H1 (cell line): ENCODE measurements at regions not wholly inside any gene's neighbourhood (a gene's known extent, or its start where the extent isn't known, plus 50 kb on each side); places are given as distances from the start of the nearest gene placed in this dataset.

ENCODE experiments used
- CTCF ChIA-PET: fragments of 300-600 bp; sonication (Branson Sonifier 250); formaldehyde crosslinking; loops from one replicate; lab custom pipeline; 2021; ENCODE audit not compliant: partially characterized antibody; lab: Charles Lee
- POLR2A ChIA-PET: fragments of 300-600 bp; sonication (Branson Sonifier 250); formaldehyde crosslinking; loops from one replicate; lab custom pipeline; 2021; ENCODE audit warnings: inconsistent platforms; ENCODE audit not compliant: partially characterized antibody; lab: Charles Lee
- DNase-seq, 2 experiments: peaks; one replicate each; pipeline versions ENCODE4 v3.0.0 to v3.0.0-alpha.2; 2010 to 2022; ENCODE audit warnings: low spot score in 2 of 2, low read depth in 1 of 2, mixed read lengths in 1 of 2
- FAIRE-seq: peaks from 2 replicates; lab custom pipeline; 2011; peaks lifted over from hg19 to GRCh38; lab: Jason Lieb, UNC
- H2AFZ ChIP-seq: 2 replicates; pipeline ENCODE4 v1.8.1; 2012; ENCODE audit warnings: low read length, inconsistent platforms
- H2AK5ac ChIP-seq: 2 replicates; pipeline ENCODE4 v1.6.1; 2013; ENCODE audit warnings: low read depth, low read length
- H2BK120ac ChIP-seq: replicated peaks from 2 replicates; pipeline ENCODE3; 2013; ENCODE audit warnings: low read depth, low read length, inconsistent platforms
- H2BK12ac ChIP-seq: 2 replicates; pipeline ENCODE4 v1.6.1; 2013; ENCODE audit warnings: low read depth, low read length
- H2BK15ac ChIP-seq: 2 replicates; pipeline ENCODE4 v1.6.1; 2013; ENCODE audit warnings: low read length
- H2BK20ac ChIP-seq: 2 replicates; pipeline ENCODE4 v1.6.1; 2013; ENCODE audit warnings: low read length
- H2BK5ac ChIP-seq: 2 replicates; pipeline ENCODE4 v1.6.1; 2013; ENCODE audit warnings: low read depth, low read length
- H3K14ac ChIP-seq: 2 replicates; pipeline ENCODE4 v1.6.1; 2013; ENCODE audit warnings: inconsistent platforms; ENCODE audit not compliant: insufficient read length
- H3K18ac ChIP-seq: 2 replicates; pipeline ENCODE4 v1.6.1; 2013; ENCODE audit warnings: low read length; ENCODE audit errors: extremely low read depth
- H3K23ac ChIP-seq: 2 replicates; pipeline ENCODE4 v1.6.1; 2013; ENCODE audit warnings: inconsistent platforms; ENCODE audit not compliant: insufficient read length
- H3K23me2 ChIP-seq: 2 replicates; pipeline ENCODE4 v1.6.1; 2013; ENCODE audit warnings: low read depth, low read length
- H3K27ac ChIP-seq: 2 replicates; pipeline ENCODE4 v1.6.1; 2011; ENCODE audit warnings: low read depth, low read length, inconsistent platforms
- H3K27me3 ChIP-seq, 4 experiments: replicated peaks in 1 of 4; 1 replicate in 1 of 4; 2 replicates in 3 of 4; pipeline versions ENCODE4 v1.6.1 to v1.8.1; 2011 to 2013; ENCODE audit warnings: low read length in 3 of 4, mild to moderate bottlenecking in 3 of 4, inconsistent platforms in 2 of 4, mixed read lengths in 2 of 4, moderate library complexity in 1 of 4; ENCODE audit not compliant: control insufficient read depth in 3 of 4, insufficient read depth in 3 of 4; ENCODE audit errors: extremely low read depth in 1 of 4
- H3K36me3 ChIP-seq, 4 experiments: 2 replicates each; pipeline versions ENCODE4 v1.6.1 to v1.8.1; 2011 to 2013; ENCODE audit warnings: mild to moderate bottlenecking in 4 of 4, low read length in 3 of 4, moderate library complexity in 2 of 4, control low read depth in 1 of 4, inconsistent platforms in 1 of 4; ENCODE audit not compliant: insufficient read depth in 4 of 4, control insufficient read depth in 2 of 4
- H3K4ac ChIP-seq: replicated peaks from 2 replicates; pipeline ENCODE3; 2013; ENCODE audit warnings: low read length, low read depth, mixed read lengths, inconsistent platforms; ENCODE audit not compliant: insufficient read length
- H3K4me1 ChIP-seq, 4 experiments: replicated peaks in 1 of 4; 1 replicate in 1 of 4; 2 replicates in 3 of 4; pipeline versions ENCODE4 v1.6.1 to v1.8.1; 2011 to 2013; ENCODE audit warnings: low read length in 3 of 4, inconsistent platforms in 2 of 4, mixed read lengths in 1 of 4; ENCODE audit not compliant: insufficient read depth in 4 of 4, control insufficient read depth in 3 of 4
- H3K4me2 ChIP-seq, 2 experiments: 2 replicates each; pipeline versions ENCODE4 v1.6.1 to v1.8.1; 2011 to 2013; ENCODE audit warnings: low read depth in 2 of 2, low read length in 2 of 2, control low read depth in 1 of 2, inconsistent platforms in 1 of 2, mild to moderate bottlenecking in 1 of 2; ENCODE audit not compliant: insufficient read depth in 1 of 2
- H3K4me3 ChIP-seq, 4 experiments: fragments of 200-600, 300-600 bp in 1 of 4; sonication (generic), shearing (Covaris generic), sonication (Bioruptor Twin) in 1 of 4; 2 replicates each; pipeline versions ENCODE4 v1.5.1 to v1.8.1; 2011 to 2016; ENCODE audit warnings: low read length in 4 of 4, low read depth in 3 of 4, control low read depth in 2 of 4, inconsistent platforms in 2 of 4, mild to moderate bottlenecking in 2 of 4, mixed read lengths in 1 of 4, moderate library complexity in 1 of 4; ENCODE audit not compliant: insufficient read depth in 2 of 4; ENCODE audit errors: extremely low read depth in 1 of 4
- H3K56ac ChIP-seq: replicated peaks from 2 replicates; pipeline ENCODE3; 2013; ENCODE audit warnings: low read depth, mild to moderate bottlenecking, mixed read lengths, low read length, inconsistent platforms; ENCODE audit not compliant: insufficient read length
- H3K79me1 ChIP-seq: 2 replicates; pipeline ENCODE4 v1.6.1; 2013; ENCODE audit warnings: low read depth, low read length, control low read depth
- H3K79me2 ChIP-seq, 2 experiments: 2 replicates each; pipeline versions ENCODE4 v1.6.1 to v1.8.1; 2012 to 2013; ENCODE audit warnings: low read length in 2 of 2, mild to moderate bottlenecking in 2 of 2, inconsistent platforms in 1 of 2; ENCODE audit not compliant: insufficient read depth in 2 of 2, control insufficient read depth in 1 of 2
- H3K9ac ChIP-seq, 4 experiments: replicated peaks in 1 of 4; 1 replicate in 1 of 4; 2 replicates in 3 of 4; pipeline versions ENCODE4 v1.6.1 to v1.8.1; 2011 to 2013; ENCODE audit warnings: low read depth in 3 of 4, low read length in 3 of 4, control low read depth in 2 of 4, mild to moderate bottlenecking in 2 of 4, moderate library complexity in 2 of 4, inconsistent platforms in 1 of 4; ENCODE audit errors: extremely low read depth in 1 of 4
- H3K9me3 ChIP-seq, 2 experiments: 2 replicates each; pipeline versions ENCODE4 v1.6.1 to v1.8.1; 2012 to 2013; ENCODE audit warnings: mild to moderate bottlenecking in 2 of 2, moderate library complexity in 2 of 2, control low read depth in 1 of 2, inconsistent platforms in 1 of 2, low read depth in 1 of 2, low read length in 1 of 2, mixed read lengths in 1 of 2; ENCODE audit not compliant: insufficient read depth in 2 of 2
- H4K20me1 ChIP-seq, 2 experiments: replicated peaks in 1 of 2; 2 replicates each; pipeline versions ENCODE3 to v1.8.1; 2011 to 2013; ENCODE audit warnings: inconsistent platforms in 2 of 2, low read length in 2 of 2, mild to moderate bottlenecking in 1 of 2; ENCODE audit not compliant: insufficient read depth in 2 of 2, control insufficient read depth in 1 of 2
- H4K5ac ChIP-seq: 2 replicates; pipeline ENCODE4 v1.6.1; 2013; ENCODE audit warnings: low read length, low read depth, mixed read lengths, inconsistent platforms; ENCODE audit not compliant: insufficient read length
- H4K8ac ChIP-seq: 2 replicates; pipeline ENCODE4 v1.8.0; 2013; ENCODE audit warnings: mild to moderate bottlenecking, moderate library complexity, low read length, inconsistent platforms; ENCODE audit not compliant: insufficient read depth; ENCODE audit errors: extremely low read depth
- H4K91ac ChIP-seq: replicated peaks from 2 replicates; pipeline ENCODE3; 2013; ENCODE audit warnings: low read length, mixed read lengths, inconsistent platforms; ENCODE audit not compliant: insufficient read length
- ASH2L ChIP-seq: fragments of 200-600, 300-600 bp; sonication (generic); IDR thresholded peaks from one replicate; pipeline ENCODE4 v1.7.1; 2017; ENCODE audit warnings: low read length
- CHD1 ChIP-seq: IDR thresholded peaks from 2 replicates; pipeline ENCODE4 v1.6.1; 2012; ENCODE audit warnings: low read depth, low read length, improper control_type of control experiment
- GABPA ChIP-seq: IDR thresholded peaks from 2 replicates; pipeline ENCODE4 v1.6.1; 2011; ENCODE audit warnings: mild to moderate bottlenecking, low read length, moderate library complexity, borderline replicate concordance; ENCODE audit not compliant: insufficient read depth
- GTF2F1 ChIP-seq: IDR thresholded peaks from 2 replicates; pipeline ENCODE4 v1.6.1; 2012; ENCODE audit warnings: low read depth, low read length, improper control_type of control experiment, borderline replicate concordance
- HDAC2 ChIP-seq, 2 experiments: fragments of 300-600 bp in 1 of 2; sonication (generic) in 1 of 2; IDR thresholded peaks; 2 replicates each; pipeline ENCODE4 v1.6.1; 2011 to 2012; ENCODE audit warnings: low read depth in 2 of 2, low read length in 2 of 2, mild to moderate bottlenecking in 2 of 2, moderate library complexity in 2 of 2, borderline replicate concordance in 1 of 2, inconsistent platforms in 1 of 2
- HDAC6 ChIP-seq: IDR thresholded peaks from one replicate; pipeline ENCODE4 v1.7.1; 2012; ENCODE audit warnings: low read depth, mild to moderate bottlenecking, inconsistent platforms, low read length, moderate library complexity
- KDM4A ChIP-seq: IDR thresholded peaks from one replicate; pipeline ENCODE4 v1.7.1; 2012; ENCODE audit warnings: low read depth, mild to moderate bottlenecking, moderate library complexity, low read length, inconsistent platforms; ENCODE audit not compliant: severe bottlenecking
- MAFK ChIP-seq: IDR thresholded peaks from 2 replicates; pipeline ENCODE4 v1.6.1; 2012; ENCODE audit warnings: low read depth, mild to moderate bottlenecking, improper control_type of control experiment, low read length
- PHF8 ChIP-seq: fragments of 200-600 bp; sonication (generic); conservative IDR thresholded peaks from 2 replicates; pipeline ENCODE4 v1.7.1; 2012; ENCODE audit warnings: low read depth, mild to moderate bottlenecking, inconsistent platforms, low read length, moderate library complexity
- POLR2A ChIP-seq, 2 experiments: IDR thresholded peaks; 1 replicate in 1 of 2; 2 replicates in 1 of 2; pipeline ENCODE4 v1.6.1; 2011; ENCODE audit warnings: low read depth in 2 of 2, low read length in 2 of 2, mild to moderate bottlenecking in 2 of 2; ENCODE audit errors: control extremely low read depth in 1 of 2
- POLR2AphosphoS5 ChIP-seq: IDR thresholded peaks from 2 replicates; pipeline ENCODE4 v1.6.1; 2011; ENCODE audit warnings: low read depth, low read length
- POU5F1 ChIP-seq: IDR thresholded peaks from 2 replicates; pipeline ENCODE4 v1.6.1; 2011; ENCODE audit warnings: low read depth, mild to moderate bottlenecking, low read length, moderate library complexity
- RBBP5 ChIP-seq: IDR thresholded peaks from 2 replicates; pipeline ENCODE4 v1.7.1; 2012; ENCODE audit warnings: low read depth, mild to moderate bottlenecking, inconsistent platforms, low read length, moderate library complexity, borderline replicate concordance
- SIN3A ChIP-seq, 2 experiments: IDR thresholded peaks in 1 of 2; conservative IDR thresholded peaks in 1 of 2; 2 replicates each; pipeline ENCODE4 v1.6.1; 2011 to 2012; ENCODE audit warnings: low read length in 2 of 2, improper control_type of control experiment in 1 of 2, low read depth in 1 of 2, mild to moderate bottlenecking in 1 of 2
- SIX5 ChIP-seq: IDR thresholded peaks from 2 replicates; pipeline ENCODE4 v1.6.1; 2011; ENCODE audit warnings: mild to moderate bottlenecking, low read depth, low read length
- SRF ChIP-seq: IDR thresholded peaks from 2 replicates; pipeline ENCODE4 v1.6.1; 2011; ENCODE audit warnings: mild to moderate bottlenecking, low read depth, low read length, moderate library complexity
- WGBS, 2 experiments: shearing (Covaris generic) in 1 of 2; methylation state at CpG; one replicate each; pipeline versions ENCODE4 v1.1.6 to v1.1.7; 2013 to 2015; ENCODE audit warnings: low lambda C conversion rate in 2 of 2, mixed read lengths in 2 of 2, inconsistent platforms in 1 of 2, low coverage in 1 of 2, missing lambda C conversion rate in 1 of 2; ENCODE audit not compliant: insufficient replicate concordance in 2 of 2, insufficient coverage in 1 of 2, insufficient read length in 1 of 2; ENCODE audit errors: extremely low coverage in 1 of 2, missing lambda C conversion rate in 1 of 2; 5-methylcytosine and 5-hydroxymethylcytosine counted together

- POLR2A ChIA-PET, result no interaction called here
- no peak for FAIRE-seq
- WGBS, 2 experiments, result 53% methylated on average over 1 of the region's 1 CpG; no CpG with 5 or more reads in 1 of the 2 experiments
- TF ChIP-seq GABPA (no peak), RBBP5 (no peak), POLR2A (IDR thresholded peaks at IDR 0.05; ENCODE audit: control extremely low read depth in 1 of 2, low read depth in 2 of 2, low read length in 2 of 2) (no peak), PHF8 (no peak), POU5F1 (no peak), HDAC2 (IDR thresholded peaks at IDR 0.05; ENCODE audit: borderline replicate concordance in 1 of 2, low read depth in 2 of 2, low read length in 2 of 2) (no peak), HDAC6 (no peak), SIX5 (no peak), GTF2F1 (no peak), KDM4A (no peak), CHD1 (no peak), SIN3A (conservative IDR thresholded peaks at IDR 0.05 in 1 of 2, IDR thresholded peaks at IDR 0.05 in 1 of 2; ENCODE audit: low read depth in 1 of 2, low read length in 2 of 2) (no peak), SRF (no peak), POLR2AphosphoS5 (no peak), MAFK (no peak), ASH2L (no peak)
Measured at GRCh38 chr21:27671207-27671606, 704.3 kb upstream of the ADAMTS5 start.

More at GRCh38 chr21:27671207-27671606, 704.3 kb upstream of the ADAMTS5 start:
- no peak overlapping the region for H3K23ac ChIP-seq
- H3K27ac ChIP-seq, result no peak overlapping the region
- no peak overlapping the region for H2BK120ac ChIP-seq
- H3K4ac ChIP-seq, result no peak overlapping the region
- H3K23me2 ChIP-seq, result no peaks in the 10 kb centered on the region
- H2BK20ac ChIP-seq, result no peak overlapping the region
- no peak overlapping the region for H2BK5ac ChIP-seq
- H3K79me2 ChIP-seq, result no peaks in the 10 kb centered on the region
- CTCF ChIA-PET, result no interaction called here
- H2BK15ac ChIP-seq, result no peak overlapping the region
- no peak overlapping the region for H4K91ac ChIP-seq
- no peak overlapping the region for H3K4me2 ChIP-seq
- H3K14ac ChIP-seq, result no peak overlapping the region
- no peak overlapping the region for H3K4me3 ChIP-seq
- H2AFZ ChIP-seq, result no peak overlapping the region
- no peak overlapping the region for H3K18ac ChIP-seq
- no peaks in the 10 kb centered on the region for H4K20me1 ChIP-seq
- H3K79me1 ChIP-seq, result no peaks in the 10 kb centered on the region
- H4K5ac ChIP-seq, result no peak overlapping the region
- H2BK12ac ChIP-seq, result no peak overlapping the region
- no peaks in the 10 kb centered on the region for H3K27me3 ChIP-seq
- H3K36me3 ChIP-seq, result no peaks in the 10 kb centered on the region
- no peak overlapping the region for H4K8ac ChIP-seq
- H3K9ac ChIP-seq, result no peak overlapping the region
- H3K56ac ChIP-seq, result no peak overlapping the region
- no peak overlapping the region for H2AK5ac ChIP-seq
- H3K4me1 ChIP-seq, result no peaks in the 10 kb centered on the region
- H3K9me3 ChIP-seq, result no peaks in the 10 kb centered on the region
- DNase-seq, result no peak
